A549 (cell line): ENCODE measurements at regions not wholly inside any gene's neighbourhood (a gene's known extent, or its start where the extent isn't known, plus 50 kb on each side); places are given as distances from the start of the nearest gene placed in this dataset.

Experiments
- ATAC-seq, 2 experiments: fragments of 200-7000 bp in 1 of 2; fragments of >200 bp in 1 of 2; cut with Nextera tagmentation in 1 of 2; cut with Tn5 transposase in 1 of 2; 3 replicates each; pipeline versions ENCODE4 v1.8.0 to v1.9.1; 2018 to 2020; ENCODE audit warnings: mild to moderate bottlenecking in 1 of 2, moderate library complexity in 1 of 2
- CTCF ChIA-PET: fragments of 300-600 bp; sonication (Branson Sonifier 250); formaldehyde crosslinking; extraction: SDS; loops from one replicate; lab custom pipeline; 2021; ENCODE audit warnings: antibody characterized with exemption, inconsistent platforms; lab: Yijun Ruan, JAX
- POLR2A ChIA-PET: fragments of 350-600 bp; formaldehyde crosslinking; extraction: SDS; loops from one replicate; lab custom pipeline; 2021; ENCODE audit warnings: antibody characterized with exemption, inconsistent platforms; lab: Yijun Ruan, JAX
- DNase-seq, 2 experiments: peaks; one replicate each; pipeline versions ENCODE4 v3.0.0 to v3.0.0-alpha.2; 2011 to 2016; ENCODE audit warnings: low read depth in 1 of 2, low spot score in 1 of 2
- FAIRE-seq: peaks from 2 replicates; lab custom pipeline; 2011; peaks lifted over from hg19 to GRCh38; lab: Jason Lieb, UNC
- H3K27ac ChIP-seq, 2 experiments: fragments of >200 bp; sonication (Bioruptor Twin); formaldehyde crosslinking; 3 replicates each; pipeline ENCODE4 v1.5.1; 2016 to 2017
- H3K4me1 ChIP-seq: fragments of >200 bp; sonication (Bioruptor Twin); formaldehyde crosslinking; 3 replicates; pipeline ENCODE4 v1.6.1; 2016
- H3K4me2 ChIP-seq: fragments of >200 bp; sonication (Bioruptor Twin); formaldehyde crosslinking; 3 replicates; pipeline ENCODE4 v1.6.1; 2016
- H3K4me3 ChIP-seq: fragments of >200 bp; sonication (Bioruptor Twin); formaldehyde crosslinking; 3 replicates; pipeline ENCODE4 v1.5.1; 2016
- H3K9me3 ChIP-seq: fragments of >200 bp; sonication (Bioruptor Twin); formaldehyde crosslinking; 3 replicates; pipeline ENCODE4 v1.6.1; 2016
- CBX8 ChIP-seq: fragments of 200-600 bp; sonication (generic); IDR thresholded peaks from 2 replicates; pipeline ENCODE4 v1.6.1; 2016
- CEBPB ChIP-seq, 2 experiments: fragments of >200 bp in 1 of 2; sonication (Bioruptor Twin) in 1 of 2; formaldehyde crosslinking in 1 of 2; IDR thresholded peaks; 2 replicates each; pipeline ENCODE4 v1.6.1; 2012 to 2016
- CHD2 ChIP-seq: fragments of 150-350 bp; IDR thresholded peaks from 2 replicates; pipeline ENCODE4 v1.6.1; 2014; ENCODE audit warnings: low read length; ENCODE audit not compliant: partially characterized antibody
- EP300 ChIP-seq, 2 experiments: fragments of >200 bp; sonication (Bioruptor Twin); formaldehyde crosslinking; IDR thresholded peaks; 2 replicates in 1 of 2; 3 replicates in 1 of 2; pipeline ENCODE4 v1.6.1; 2016 to 2017
- ESRRA ChIP-seq: fragments of 150-350 bp; IDR thresholded peaks from 2 replicates; pipeline ENCODE4 v1.6.1; 2014; ENCODE audit warnings: mild to moderate bottlenecking, low read length, borderline replicate concordance
- FOSL2 ChIP-seq, 2 experiments: fragments of 450-650 bp in 1 of 2; fragments of >200 bp in 1 of 2; sonication (Bioruptor Twin) in 1 of 2; formaldehyde crosslinking; IDR thresholded peaks; 2 replicates each; pipeline versions ENCODE4 v1.5.0 to v1.6.1; 2016 to 2020; ENCODE audit warnings: mild to moderate bottlenecking in 1 of 2, moderate library complexity in 1 of 2
- GATA3 ChIP-seq: IDR thresholded peaks from 2 replicates; pipeline ENCODE4 v1.6.1; 2012; ENCODE audit warnings: borderline replicate concordance
- HES2 ChIP-seq: fragments of >200 bp; sonication (Bioruptor Twin); formaldehyde crosslinking; IDR thresholded peaks from 2 replicates; pipeline ENCODE4 v1.6.1; 2016
- HEYL ChIP-seq: fragments of 250-450 bp; sonication (Bioruptor Pico); IDR thresholded peaks from 2 replicates; pipeline ENCODE4 v1.8.0; 2021; ENCODE audit warnings: mild to moderate bottlenecking, moderate library complexity
- HOXA7 ChIP-seq: fragments of 250-450 bp; sonication (Bioruptor Pico); IDR thresholded peaks from 2 replicates; pipeline ENCODE4 v1.5.0; 2020; ENCODE audit warnings: mild to moderate bottlenecking, moderate library complexity
- JUNB ChIP-seq: fragments of >200 bp; sonication (Bioruptor Twin); formaldehyde crosslinking; IDR thresholded peaks from 2 replicates; pipeline ENCODE4 v1.6.1; 2016
- KDM5A ChIP-seq: fragments of 200-600 bp; sonication (generic); IDR thresholded peaks from 2 replicates; pipeline ENCODE4 v1.6.1; 2016; ENCODE audit warnings: antibody characterized with exemption, mild to moderate bottlenecking
- MAX ChIP-seq: IDR thresholded peaks from 2 replicates; pipeline ENCODE4 v1.6.1; 2012
- MAZ ChIP-seq: fragments of 150-350 bp; IDR thresholded peaks from 2 replicates; pipeline ENCODE4 v1.6.1; 2014; ENCODE audit warnings: antibody characterized with exemption, low read depth, low read length, borderline replicate concordance
- MYC ChIP-seq: IDR thresholded peaks from 2 replicates; pipeline ENCODE4 v1.6.1; 2012; ENCODE audit warnings: mild to moderate bottlenecking, inconsistent platforms, low read length, improper control_type of control experiment, borderline replicate concordance
- NR3C1 ChIP-seq: fragments of >200 bp; sonication (Bioruptor Twin); formaldehyde crosslinking; IDR thresholded peaks from 3 replicates; pipeline ENCODE4 v1.6.1; 2017
- POLR2AphosphoS2 ChIP-seq: conservative IDR thresholded peaks from 2 replicates; pipeline ENCODE4 v1.6.1; 2012; ENCODE audit warnings: low read length, improper control_type of control experiment, inconsistent platforms
- RAD21 ChIP-seq, 2 experiments: fragments of >200 bp in 1 of 2; sonication (Bioruptor Twin) in 1 of 2; formaldehyde crosslinking in 1 of 2; IDR thresholded peaks in 1 of 2; conservative IDR thresholded peaks in 1 of 2; 2 replicates in 1 of 2; 3 replicates in 1 of 2; pipeline ENCODE4 v1.6.1; 2012 to 2018; ENCODE audit warnings: inconsistent platforms in 1 of 2
- RCOR1 ChIP-seq: fragments of 150-350 bp; IDR thresholded peaks from 2 replicates; pipeline ENCODE4 v1.6.1; 2014; ENCODE audit warnings: antibody characterized with exemption, low read length, low read depth
- RFX5 ChIP-seq: fragments of 450-650 bp; IDR thresholded peaks from 2 replicates; pipeline ENCODE4 v1.7.1; 2014; ENCODE audit warnings: antibody characterized with exemption, mild to moderate bottlenecking, moderate library complexity
- RNF2 ChIP-seq: fragments of 200-600 bp; sonication (generic); IDR thresholded peaks from 2 replicates; pipeline ENCODE4 v1.6.1; 2016; ENCODE audit warnings: low read depth, mild to moderate bottlenecking, antibody characterized with exemption, moderate library complexity, borderline replicate concordance
- SREBF2 ChIP-seq: fragments of 450-650 bp; IDR thresholded peaks from 2 replicates; pipeline ENCODE4 v1.6.1; 2014; ENCODE audit warnings: mild to moderate bottlenecking, moderate library complexity
- USF2 ChIP-seq: fragments of 450-650 bp; IDR thresholded peaks from 2 replicates; pipeline ENCODE4 v1.6.1; 2014; ENCODE audit warnings: antibody characterized with exemption
- ZC3H11A ChIP-seq: fragments of 450-650 bp; IDR thresholded peaks from 2 replicates; pipeline ENCODE4 v1.6.1; 2014; ENCODE audit warnings: antibody characterized with exemption, mild to moderate bottlenecking
- ZNF302 ChIP-seq: fragments of 250-450 bp; sonication (Bioruptor Pico); IDR thresholded peaks from 2 replicates; pipeline ENCODE4 v1.9.0; 2021; ENCODE audit warnings: inconsistent platforms, mild to moderate bottlenecking, moderate library complexity
- ZSCAN20 ChIP-seq: fragments of 250-450 bp; sonication (Bioruptor Pico); IDR thresholded peaks from 2 replicates; pipeline ENCODE4 v1.8.0; 2022; ENCODE audit warnings: mild to moderate bottlenecking, moderate library complexity
- WGBS: methylation state at CpG from one replicate; pipeline ENCODE4 v1.1.6; 2017; ENCODE audit errors: missing lambda C conversion rate; 5-methylcytosine and 5-hydroxymethylcytosine counted together

GRCh38 chrX:10052906-10053625 lies 85.9 kb downstream of the CLDN34 start:
- ATAC-seq (no peak), DNase-seq (no peak), FAIRE-seq (no peak)
- Histone ChIP-seq H3K4me3 (no peak overlapping the region), H3K9me3 (no peaks in the 10 kb centered on the region; the same call in 2 of the 3 replicates), H3K4me2 (no peak overlapping the region), H3K4me1 (peaks cover 16% of the 10 kb centered on the region; the same call in 2 of the 3 replicates)
- POLR2A ChIA-PET = no interaction called here
- TF ChIP-seq HOXA7 (CRISPR knock-in tag) = no peak
- TF ChIP-seq HES2 = no peak
- no peak for TF ChIP-seq HEYL (CRISPR knock-in tag)
- TF ChIP-seq KDM5A = no peak
- no peak for TF ChIP-seq CHD2
- no peak for TF ChIP-seq JUNB
- TF ChIP-seq MAX = no peak
- TF ChIP-seq RAD21 (conservative IDR thresholded peaks at IDR 0.05 in 1 of 2, IDR thresholded peaks at IDR 0.05 in 1 of 2) = no peak
- TF ChIP-seq USF2 = no peak
- TF ChIP-seq ZSCAN20 = no peak
- TF ChIP-seq ZNF302 (CRISPR knock-in tag) = no peak
- TF ChIP-seq CEBPB (IDR thresholded peaks at IDR 0.05) = no peak
- TF ChIP-seq FOSL2 (IDR thresholded peaks at IDR 0.05) = no peak
- no peak for TF ChIP-seq FOSL2 (CRISPR knock-in tag; IDR thresholded peaks at IDR 0.05)
- no peak for TF ChIP-seq RFX5
- no peak for TF ChIP-seq NR3C1
- no peak for TF ChIP-seq SREBF2
- TF ChIP-seq MAZ = no peak
- no peak for TF ChIP-seq POLR2AphosphoS2
- TF ChIP-seq ESRRA = no peak
- TF ChIP-seq, all 56 proteins: peak for 0
- H3K27ac ChIP-seq = peak overlapping the region; percentile 54 to 56; a peak in 2 of 6 replicates
- CTCF ChIA-PET = interaction anchor here (0.6 kb wide), 2 partner anchors 28 to 410 kb away, joined by 3 to 4 read pairs; no protein-coding TSS in a partner anchor
- WGBS = 92% methylated on average over 5 of the region's 5 CpGs

GRCh38 chrX:10054396-10054795 lies 87.2 kb downstream of the CLDN34 start:
- Histone ChIP-seq H3K4me1 (peaks cover 16% of the 10 kb centered on the region; the same call in 2 of the 3 replicates), H3K9me3 (no peaks in the 10 kb centered on the region; the same call in 2 of the 3 replicates), H3K4me2 (no peak overlapping the region), H3K27ac (no peak overlapping the region), H3K4me3 (no peak overlapping the region)
- DNase-seq (no peak), ATAC-seq (no peak), FAIRE-seq (no peak)
- ChIA-PET CTCF (interaction anchor here (2.9 kb wide), 1 partner anchor 65 kb away, joined by 13 read pairs; no protein-coding TSS in a partner anchor), POLR2A (no interaction called here)
- no peak for TF ChIP-seq CBX8
- TF ChIP-seq RNF2 = no peak
- WGBS = 94% methylated on average over 8 of the region's 8 CpGs

GRCh38 chrX:10055430-10055829 lies 88.3 kb downstream of the CLDN34 start:
- Histone ChIP-seq H3K4me1 (peaks cover 13% of the 10 kb centered on the region; the same call in 2 of the 3 replicates), H3K9me3 (no peaks in the 10 kb centered on the region; the same call in 2 of the 3 replicates), H3K27ac (no peak overlapping the region), H3K4me3 (no peak overlapping the region), H3K4me2 (no peak overlapping the region)
- no peak for FAIRE-seq
- ChIA-PET POLR2A (no interaction called here), CTCF (interaction anchor here (2.9 kb wide), 1 partner anchor 64 kb away, joined by 13 read pairs; no protein-coding TSS in a partner anchor)
- no peak for TF ChIP-seq HOXA7 (CRISPR knock-in tag)
- TF ChIP-seq KDM5A = no peak
- TF ChIP-seq FOSL2 (IDR thresholded peaks at IDR 0.05) = no peak
- TF ChIP-seq FOSL2 (CRISPR knock-in tag; IDR thresholded peaks at IDR 0.05) = no peak
- no peak for TF ChIP-seq ZC3H11A
- no peak for TF ChIP-seq EP300 (IDR thresholded peaks at IDR 0.05)
- no peak for TF ChIP-seq POLR2AphosphoS2
- TF ChIP-seq RCOR1 = no peak
- no peak for TF ChIP-seq RAD21 (conservative IDR thresholded peaks at IDR 0.05 in 1 of 2, IDR thresholded peaks at IDR 0.05 in 1 of 2)
- TF ChIP-seq GATA3 = no peak
- no peak for TF ChIP-seq MYC
- no peak for DNase-seq
- no peak for ATAC-seq
- WGBS = 96% methylated on average over 8 of the region's 8 CpGs
